ENCODE measurements at regions not wholly inside any gene's neighbourhood (a gene's known extent, or its start where the extent isn't known, plus 50 kb on each side); places are given as distances from the start of the nearest gene placed in this dataset.

- no peak for DNase-seq
These were observed 176.9 kb upstream of the GGTLC1 start for GRCh38 chr20:24165301-24166122.

GRCh38 chr20:24164360-24164759 lies 175.8 kb upstream of the GGTLC1 start:
- no peak for DNase-seq

GRCh38 chr20:24163506-24163905 lies 174.9 kb upstream of the GGTLC1 start:
- DNase-seq, result peak; percentile 17

- peak; percentile 71 for DNase-seq
These were observed 172.1 kb upstream of the GGTLC1 start for GRCh38 chr20:24160563-24161281.

- peak; percentile 23 for DNase-seq
These were observed 169.7 kb upstream of the GGTLC1 start for GRCh38 chr20:24158281-24158680.

GRCh38 chr20:24157213-24157612 lies 168.6 kb upstream of the GGTLC1 start:
- DNase-seq, result no peak

GRCh38 chr20:24153101-24154040 lies 164.8 kb upstream of the GGTLC1 start:
- DNase-seq, result no peak

- no peak for DNase-seq
These were observed 163.2 kb upstream of the GGTLC1 start for GRCh38 chr20:24151621-24152294.

GRCh38 chr20:24150406-24150805 lies 161.8 kb upstream of the GGTLC1 start:
- no peak for DNase-seq

- no peak for DNase-seq
These were observed 161.3 kb upstream of the GGTLC1 start for GRCh38 chr20:24149881-24150307.

- DNase-seq, result no peak
These were observed 160.6 kb upstream of the GGTLC1 start for GRCh38 chr20:24149175-24149574.

- no peak for DNase-seq
These were observed 159.8 kb upstream of the GGTLC1 start for GRCh38 chr20:24148372-24148771.

- no peak for DNase-seq
These were observed 159.4 kb upstream of the GGTLC1 start for GRCh38 chr20:24147961-24148360.

- no peak for DNase-seq
These were observed 158.9 kb upstream of the GGTLC1 start for GRCh38 chr20:24147479-24147878.

- DNase-seq, result peak; percentile 16
These were observed 157.7 kb upstream of the GGTLC1 start for GRCh38 chr20:24146231-24146634.

- no peak for DNase-seq
These were observed 155.8 kb upstream of the GGTLC1 start for GRCh38 chr20:24144371-24144770.

GRCh38 chr20:24141111-24141510 lies 152.5 kb upstream of the GGTLC1 start:
- DNase-seq, result no peak

GRCh38 chr20:24139846-24140245 lies 151.3 kb upstream of the GGTLC1 start:
- no peak for DNase-seq

- DNase-seq, result no peak
These were observed 150.4 kb upstream of the GGTLC1 start for GRCh38 chr20:24138951-24139350.

- DNase-seq, result no peak
These were observed 149.7 kb upstream of the GGTLC1 start for GRCh38 chr20:24138196-24138857.

GRCh38 chr20:24136659-24137246 lies 148.2 kb upstream of the GGTLC1 start:
- DNase-seq, result no peak

- no peak for DNase-seq
These were observed 147.2 kb upstream of the GGTLC1 start for GRCh38 chr20:24135781-24136180.
